Calu3 (cell line): ENCODE measurements at regions not wholly inside any gene's neighbourhood (a gene's known extent, or its start where the extent isn't known, plus 50 kb on each side); places are given as distances from the start of the nearest gene placed in this dataset.

Source experiments
- BruUV-seq: library from RNA; stranded (reverse); fragments of 400-500 nt; replicated peaks from 2 replicates; lab custom pipeline; 2021; lab: Mats Ljungman, UMichigan
- CTCF ChIA-PET: fragments of 300-600 bp; sonication (Branson Sonifier 250); formaldehyde crosslinking; loops from one replicate; lab custom pipeline; 2022; ENCODE audit warnings: antibody characterized with exemption; lab: Charles Lee
- DNase-seq: peaks from one replicate; pipeline ENCODE4 v3.0.0; 2022
- H3K27ac Mint-ChIP-seq: one replicate; pipeline ENCODE4 v1.8.0; 2022; ENCODE audit warnings: mixed read lengths; ENCODE audit not compliant: unreplicated experiment
- H3K27me3 Mint-ChIP-seq: one replicate; pipeline ENCODE4 v1.8.0; 2022; ENCODE audit warnings: mixed read lengths; ENCODE audit not compliant: unreplicated experiment
- H3K36me3 Mint-ChIP-seq: one replicate; pipeline ENCODE4 v1.8.0; 2022; ENCODE audit warnings: mild to moderate bottlenecking, moderate library complexity, mixed read lengths; ENCODE audit not compliant: insufficient read depth, unreplicated experiment
- H3K4me1 Mint-ChIP-seq: one replicate; pipeline ENCODE4 v1.8.0; 2022; ENCODE audit warnings: mild to moderate bottlenecking, low read depth, mixed read lengths; ENCODE audit not compliant: unreplicated experiment
- H3K4me3 Mint-ChIP-seq: one replicate; pipeline ENCODE4 v1.8.0; 2022; ENCODE audit warnings: mild to moderate bottlenecking, low read depth, moderate library complexity, mixed read lengths; ENCODE audit not compliant: unreplicated experiment
- H3K9me3 Mint-ChIP-seq: one replicate; pipeline ENCODE4 v1.8.0; 2022; ENCODE audit warnings: low read depth, mixed read lengths; ENCODE audit not compliant: unreplicated experiment
- CTCF ChIP-seq: fragments of 200-600 bp; IDR thresholded peaks from one replicate; pipeline ENCODE4 v1.8.0; 2022; ENCODE audit warnings: antibody characterized with exemption; ENCODE audit not compliant: unreplicated experiment
- intact Hi-C: fragments of 100-400 bp; cut with micrococcal nuclease; formaldehyde crosslinking; loops from one replicate; pipeline ENCODE4 v1.10.0; 2022; ENCODE audit not compliant: unreplicated experiment

- peaks cover 2% of the 10 kb centered on the region for H3K9me3 Mint-ChIP-seq
- H3K4me1 Mint-ChIP-seq: peaks cover 10% of the 10 kb centered on the region
- no peak for TF ChIP-seq CTCF
- no peak for DNase-seq
- H3K27ac Mint-ChIP-seq: no peak overlapping the region
- no peaks in the 10 kb centered on the region for H3K27me3 Mint-ChIP-seq
- no peak overlapping the region for H3K4me3 Mint-ChIP-seq
- no TSS peak for BruUV-seq
- no peaks in the 10 kb centered on the region for H3K36me3 Mint-ChIP-seq
- intact Hi-C loops: no loop called here
- CTCF ChIA-PET: no interaction called here
These were observed 64.9 kb upstream of the RBMS1 start for GRCh38 chr2:160558531-160558930.

- intact Hi-C loops: no loop called here
- no peak for DNase-seq
These were observed 68.1 kb upstream of the RBMS1 start for GRCh38 chr2:160561551-160562295.

GRCh38 chr2:160562730-160563129, 69.1 kb upstream of the RBMS1 start:
- Mint-ChIP-seq H3K36me3 (no peaks in the 10 kb centered on the region), H3K4me3 (no peak overlapping the region), H3K4me1 (peaks cover 10% of the 10 kb centered on the region), H3K27me3 (no peaks in the 10 kb centered on the region), H3K27ac (no peak overlapping the region), H3K9me3 (no peaks in the 10 kb centered on the region)
- no TSS peak for BruUV-seq
- TF ChIP-seq CTCF: no peak
- intact Hi-C loops: no loop called here
- CTCF ChIA-PET: no interaction called here
- no peak for DNase-seq

More at GRCh38 chr2:160561551-160562295, 68.1 kb upstream of the RBMS1 start:
- Mint-ChIP-seq H3K4me3 (no peak overlapping the region), H3K4me1 (peaks cover 10% of the 10 kb centered on the region), H3K9me3 (peaks cover 2% of the 10 kb centered on the region), H3K36me3 (no peaks in the 10 kb centered on the region), H3K27ac (no peak overlapping the region), H3K27me3 (no peaks in the 10 kb centered on the region)
- no TSS peak for BruUV-seq
- CTCF ChIA-PET: interaction anchor here (0.6 kb wide), 1 partner anchor 40 kb away, joined by 9 read pairs; no protein-coding TSS in a partner anchor
- no peak for TF ChIP-seq CTCF

GRCh38 chr2:160564591-160564990, 71.0 kb upstream of the RBMS1 start:
- Mint-ChIP-seq H3K27me3 (no peaks in the 10 kb centered on the region), H3K27ac (no peak overlapping the region), H3K4me1 (peaks cover 10% of the 10 kb centered on the region), H3K4me3 (no peak overlapping the region), H3K36me3 (no peaks in the 10 kb centered on the region), H3K9me3 (no peaks in the 10 kb centered on the region)
- intact Hi-C loops: no loop called here
- no peak for DNase-seq
- no TSS peak for BruUV-seq
- no peak for TF ChIP-seq CTCF
- CTCF ChIA-PET: no interaction called here
